D721Med (cell line): ENCODE measurements at regions not wholly inside any gene's neighbourhood (a gene's known extent, or its start where the extent isn't known, plus 50 kb on each side); places are given as distances from the start of the nearest gene placed in this dataset.

ENCODE experiments used
- DNase-seq: peaks from one replicate; pipeline ENCODE4 v3.0.0; 2011; ENCODE audit warnings: low spot score; ENCODE audit not compliant: insufficient read length
- FAIRE-seq: peaks from 2 replicates; lab custom pipeline; 2011; peaks lifted over from hg19 to GRCh38; lab: Jason Lieb, UNC
- TF ChIP-seq, protein P1 (sequence below): IDR thresholded peaks from 2 replicates; pipeline ENCODE4 v1.5.1; 2012; ENCODE audit warnings: mild to moderate bottlenecking, control low read depth; ENCODE audit not compliant: insufficient read depth; ENCODE audit errors: missing control alignments

DNA sequence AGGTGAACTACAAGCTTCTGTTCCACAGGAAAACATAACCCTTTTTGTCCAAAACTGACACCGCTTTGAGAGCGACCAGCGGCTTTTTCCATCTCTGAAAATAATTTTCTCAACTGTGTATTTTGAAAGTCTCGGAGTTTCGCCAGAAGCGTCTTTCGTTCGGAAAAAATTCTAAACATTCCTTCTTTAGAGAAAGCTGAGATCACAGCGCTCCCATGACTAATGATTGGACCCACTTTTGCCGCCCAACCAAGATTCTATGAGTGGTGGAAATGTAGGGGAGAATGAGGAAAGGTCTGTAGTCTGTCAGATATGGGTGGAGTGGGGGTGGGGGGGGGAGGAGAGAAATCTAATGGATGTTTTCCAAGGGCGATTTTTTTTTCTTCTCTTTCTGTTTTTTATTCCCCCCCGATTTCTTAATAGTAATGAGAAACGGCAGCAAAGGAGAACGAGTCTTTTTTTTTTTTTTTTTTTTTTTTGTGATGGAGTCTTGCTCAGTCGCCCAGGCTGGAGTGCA, 189.3 kb downstream of the TRIM27 start:
- FAIRE-seq = no peak
- DNase-seq = no peak
- TF ChIP-seq, protein P1, sequence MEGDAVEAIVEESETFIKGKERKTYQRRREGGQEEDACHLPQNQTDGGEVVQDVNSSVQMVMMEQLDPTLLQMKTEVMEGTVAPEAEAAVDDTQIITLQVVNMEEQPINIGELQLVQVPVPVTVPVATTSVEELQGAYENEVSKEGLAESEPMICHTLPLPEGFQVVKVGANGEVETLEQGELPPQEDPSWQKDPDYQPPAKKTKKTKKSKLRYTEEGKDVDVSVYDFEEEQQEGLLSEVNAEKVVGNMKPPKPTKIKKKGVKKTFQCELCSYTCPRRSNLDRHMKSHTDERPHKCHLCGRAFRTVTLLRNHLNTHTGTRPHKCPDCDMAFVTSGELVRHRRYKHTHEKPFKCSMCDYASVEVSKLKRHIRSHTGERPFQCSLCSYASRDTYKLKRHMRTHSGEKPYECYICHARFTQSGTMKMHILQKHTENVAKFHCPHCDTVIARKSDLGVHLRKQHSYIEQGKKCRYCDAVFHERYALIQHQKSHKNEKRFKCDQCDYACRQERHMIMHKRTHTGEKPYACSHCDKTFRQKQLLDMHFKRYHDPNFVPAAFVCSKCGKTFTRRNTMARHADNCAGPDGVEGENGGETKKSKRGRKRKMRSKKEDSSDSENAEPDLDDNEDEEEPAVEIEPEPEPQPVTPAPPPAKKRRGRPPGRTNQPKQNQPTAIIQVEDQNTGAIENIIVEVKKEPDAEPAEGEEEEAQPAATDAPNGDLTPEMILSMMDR = no peak

DNA sequence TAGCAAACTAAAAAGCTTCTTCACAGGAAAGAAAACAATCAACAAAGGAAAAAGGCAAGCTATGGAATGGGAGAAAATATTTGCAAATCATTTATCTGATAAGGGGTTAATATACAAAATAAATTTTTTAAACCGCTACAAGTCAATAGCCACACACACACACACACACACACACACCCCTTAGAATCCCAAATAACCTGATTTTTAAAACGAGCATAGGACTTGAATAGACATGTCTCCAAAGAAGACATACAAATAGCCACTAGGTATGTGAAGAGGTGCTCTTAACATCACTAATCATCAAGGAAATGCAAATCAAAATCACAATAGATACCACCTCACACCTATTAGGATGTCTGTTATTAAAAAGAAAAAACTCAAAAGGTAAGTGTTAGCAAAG, 187.7 kb downstream of the TRIM27 start:
- no peak for FAIRE-seq
- TF ChIP-seq, protein P1 = no peak
- DNase-seq = no peak

DNA sequence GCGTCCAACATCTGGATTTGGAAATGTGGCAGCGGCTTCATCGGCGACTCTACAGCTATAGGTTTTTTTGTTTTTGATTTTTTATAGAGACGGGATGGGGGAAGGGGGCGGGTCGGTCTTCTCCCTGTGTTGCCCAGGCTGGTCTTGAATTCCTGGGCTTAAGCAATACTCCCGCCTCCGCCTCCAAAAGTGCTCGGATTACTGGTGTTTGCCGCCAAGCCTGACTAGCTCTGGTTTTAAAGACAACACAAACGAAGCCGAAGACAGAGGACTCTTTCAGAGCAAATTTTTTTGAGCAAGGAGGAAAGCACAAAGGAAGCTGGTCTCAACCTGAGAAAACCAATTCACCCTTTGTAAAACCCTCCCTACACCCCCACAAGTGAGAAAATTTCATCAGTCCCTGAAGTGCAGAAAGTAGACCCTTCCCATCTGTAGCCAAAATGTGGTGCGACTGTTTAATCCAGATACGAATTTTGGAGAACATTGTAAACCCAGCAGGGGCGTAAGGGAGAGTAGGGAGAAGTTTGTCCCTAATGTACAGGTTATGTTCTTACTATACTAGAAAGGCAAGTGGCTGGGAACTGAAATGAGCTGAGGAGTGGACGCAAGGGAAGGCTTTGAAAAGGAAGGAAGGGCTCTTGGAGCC, 185.9 kb downstream of the TRIM27 start:
- TF ChIP-seq, protein P1 = no peak
- DNase-seq (no peak), FAIRE-seq (no peak)

DNA sequence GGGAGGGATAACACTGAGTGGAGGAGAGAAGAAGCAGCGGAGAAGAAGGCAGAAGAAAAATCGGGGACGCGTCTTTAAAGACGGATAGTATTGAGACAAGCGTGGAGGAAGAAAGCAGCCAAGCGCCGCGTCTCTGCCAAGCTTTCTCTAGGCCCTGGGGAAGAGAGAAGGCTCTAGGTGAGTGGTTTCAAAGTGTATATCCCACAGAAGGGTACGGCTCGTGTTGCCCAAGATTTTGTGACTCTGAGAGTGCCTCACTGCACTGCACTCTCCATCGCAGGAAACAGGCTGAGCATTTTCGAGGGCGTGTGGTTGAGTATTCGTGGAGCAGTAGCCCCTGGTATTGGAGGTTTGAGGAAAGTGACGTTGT, 185.4 kb downstream of the TRIM27 start:
- TF ChIP-seq, protein P1 = no peak
- FAIRE-seq = no peak
- DNase-seq = no peak

DNA sequence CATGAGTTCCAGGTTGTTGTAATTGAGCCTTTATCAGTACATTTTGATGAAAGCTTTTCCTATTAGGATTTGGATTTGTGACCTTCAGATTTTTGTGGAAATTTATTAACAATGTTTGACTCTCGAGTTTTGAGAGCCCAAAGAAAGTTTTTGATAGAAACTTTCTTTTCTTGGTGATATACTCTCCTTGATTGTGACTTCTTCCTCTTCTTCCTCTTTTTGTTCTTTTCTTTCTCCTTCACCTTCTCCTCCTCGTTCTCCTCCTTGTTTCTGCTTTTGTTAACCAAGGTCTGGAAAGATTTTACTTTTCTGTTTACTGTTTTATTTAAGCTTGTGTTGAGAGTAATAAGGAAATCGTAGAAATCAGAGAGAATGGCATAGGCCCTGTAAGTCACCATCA, 182.4 kb downstream of the TRIM27 start:
- FAIRE-seq = no peak
- DNase-seq = no peak
- TF ChIP-seq, protein P1 = no peak

DNA sequence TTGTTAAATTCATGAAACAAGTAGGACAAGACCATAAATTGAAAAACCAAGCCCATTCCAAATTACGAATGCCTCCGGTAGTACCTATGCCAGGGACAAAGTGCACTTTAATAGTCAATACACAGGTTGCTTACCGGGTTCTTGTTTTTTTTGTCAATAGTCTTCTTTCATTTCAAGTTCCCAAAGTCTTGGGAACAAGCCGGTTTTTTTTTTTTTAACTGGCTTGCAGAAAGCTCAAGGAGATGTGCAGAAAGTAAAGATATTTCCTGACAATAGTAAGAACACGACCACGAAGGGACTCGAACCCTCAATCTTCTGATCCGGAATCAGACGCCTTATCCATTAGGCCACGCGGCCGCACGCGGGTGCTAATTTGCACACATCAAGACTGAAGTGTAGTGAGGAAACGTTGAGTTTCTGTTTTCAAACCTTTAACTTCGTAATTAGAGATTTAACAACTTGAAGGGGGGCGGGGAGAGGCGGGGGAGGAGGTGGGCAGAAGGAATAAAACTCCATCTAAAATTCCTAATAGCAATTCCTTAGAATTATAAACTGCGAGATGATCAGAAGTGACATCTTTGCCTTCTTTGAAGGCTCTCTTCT, 181.0 kb downstream of the TRIM27 start:
- TF ChIP-seq, protein P1 = no peak
- FAIRE-seq (no peak), DNase-seq (no peak)

DNA sequence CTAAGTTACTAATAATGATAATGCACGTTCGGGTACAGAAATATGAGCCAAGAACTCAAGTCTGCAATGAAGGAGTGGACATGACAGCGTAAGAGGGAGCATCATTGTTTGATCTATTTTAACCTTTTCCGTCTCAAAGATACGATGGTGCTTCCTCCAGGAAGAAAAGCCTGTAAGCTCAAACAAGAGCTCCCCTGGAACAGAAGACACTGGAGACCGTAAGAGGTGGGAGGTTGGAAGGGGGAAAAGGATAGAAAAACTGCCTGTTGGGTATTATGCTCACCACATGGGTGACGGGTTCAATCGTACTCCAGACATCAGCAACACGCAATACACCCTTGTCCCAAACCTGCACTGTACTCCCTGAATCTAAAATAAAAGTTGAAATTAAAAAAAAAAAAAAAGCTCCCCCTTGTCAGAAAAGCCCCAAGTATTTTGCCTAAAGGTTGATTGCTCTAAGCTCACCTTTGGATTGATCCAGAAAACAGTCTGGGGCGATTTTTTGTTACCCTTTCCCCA, 180.5 kb downstream of the TRIM27 start:
- DNase-seq (no peak), FAIRE-seq (no peak)
- TF ChIP-seq, protein P1 = no peak
